Gastrocnemius medialis (tissue), 4 donors: ENCODE measurements at regions not wholly inside any gene's neighbourhood (a gene's known extent, or its start where the extent isn't known, plus 50 kb on each side); places are given as distances from the start of the nearest gene placed in this dataset.

ENCODE experiments used
- POLR2A ChIP-seq, 2 donors: fragments of 450-650 bp; IDR thresholded peaks; one replicate each; pipeline ENCODE4 v1.6.1; 2017; ENCODE audit warnings: antibody characterized with exemption in 2 of 2, mild to moderate bottlenecking in 2 of 2, moderate library complexity in 2 of 2
- TF ChIP-seq, protein P1 (sequence below), 5 experiments: fragments of 450-650 bp in 3 of 5; fragments of 200-600 bp in 2 of 5; sonication (generic) in 2 of 5; IDR thresholded peaks in 4 of 5; conservative IDR thresholded peaks in 1 of 5; 1 replicate in 4 of 5; 2 replicates in 1 of 5; pipeline ENCODE4 v1.5.1; 2016 to 2019; ENCODE audit warnings: antibody characterized with exemption in 5 of 5, mild to moderate bottlenecking in 3 of 5, moderate library complexity in 3 of 5

DNA sequence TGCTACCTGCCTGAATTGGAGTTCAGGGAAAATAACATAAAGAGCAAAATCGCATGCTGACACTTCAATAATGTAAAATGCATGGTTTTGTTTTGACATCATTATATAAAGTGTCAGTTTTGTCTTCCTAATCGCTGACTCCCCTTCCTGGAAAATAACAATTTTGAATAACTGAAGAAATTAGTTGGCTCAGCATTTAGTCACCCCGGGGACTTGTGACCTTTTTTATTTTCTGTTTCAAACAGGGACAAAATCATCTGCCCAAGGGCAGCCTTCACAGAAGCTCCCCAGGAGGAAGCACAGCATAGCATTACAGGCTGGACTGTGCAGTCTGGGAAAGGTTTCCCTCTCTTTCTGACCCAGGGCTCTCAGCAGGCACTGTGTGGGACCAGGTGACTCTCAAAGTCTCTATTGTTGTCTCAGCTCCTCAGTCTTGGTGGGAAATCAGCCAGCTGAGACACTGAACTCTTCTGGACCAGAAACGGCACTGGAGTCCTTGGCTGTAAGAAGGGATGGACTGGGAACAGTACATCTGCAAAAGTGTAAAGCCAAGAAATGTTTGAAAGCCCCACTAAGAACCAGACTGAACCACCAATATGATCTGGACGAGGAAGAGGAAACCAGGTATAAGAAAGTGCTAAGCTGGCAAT is 671.3 kb upstream of the KLF4 start:
- no peak for TF ChIP-seq POLR2A (IDR thresholded peaks at IDR 0.05)
- TF ChIP-seq, protein P1, sequence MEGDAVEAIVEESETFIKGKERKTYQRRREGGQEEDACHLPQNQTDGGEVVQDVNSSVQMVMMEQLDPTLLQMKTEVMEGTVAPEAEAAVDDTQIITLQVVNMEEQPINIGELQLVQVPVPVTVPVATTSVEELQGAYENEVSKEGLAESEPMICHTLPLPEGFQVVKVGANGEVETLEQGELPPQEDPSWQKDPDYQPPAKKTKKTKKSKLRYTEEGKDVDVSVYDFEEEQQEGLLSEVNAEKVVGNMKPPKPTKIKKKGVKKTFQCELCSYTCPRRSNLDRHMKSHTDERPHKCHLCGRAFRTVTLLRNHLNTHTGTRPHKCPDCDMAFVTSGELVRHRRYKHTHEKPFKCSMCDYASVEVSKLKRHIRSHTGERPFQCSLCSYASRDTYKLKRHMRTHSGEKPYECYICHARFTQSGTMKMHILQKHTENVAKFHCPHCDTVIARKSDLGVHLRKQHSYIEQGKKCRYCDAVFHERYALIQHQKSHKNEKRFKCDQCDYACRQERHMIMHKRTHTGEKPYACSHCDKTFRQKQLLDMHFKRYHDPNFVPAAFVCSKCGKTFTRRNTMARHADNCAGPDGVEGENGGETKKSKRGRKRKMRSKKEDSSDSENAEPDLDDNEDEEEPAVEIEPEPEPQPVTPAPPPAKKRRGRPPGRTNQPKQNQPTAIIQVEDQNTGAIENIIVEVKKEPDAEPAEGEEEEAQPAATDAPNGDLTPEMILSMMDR (IDR thresholded peaks at IDR 0.05 in 4 of 5, conservative IDR thresholded peaks at IDR 0.05 in 1 of 5): no peak
